CD14-positive monocyte (primary cell): ENCODE measurements at regions not wholly inside any gene's neighbourhood (a gene's known extent, or its start where the extent isn't known, plus 50 kb on each side); places are given as distances from the start of the nearest gene placed in this dataset.

Experiments used
- DNase-seq, 3 donors: peaks; one replicate each; pipeline ENCODE4 v3.0.0-alpha.2; 2011 to 2022
- H2AFZ ChIP-seq: 2 replicates; pipeline ENCODE4 v1.6.0; 2012; ENCODE audit warnings: mild to moderate bottlenecking, low read depth, low read length, inconsistent platforms; ENCODE audit not compliant: insufficient read depth, poor library complexity, severe bottlenecking
- H3K27ac ChIP-seq, 2 donors: 1 replicate in 1 of 2; 2 replicates in 1 of 2; pipeline ENCODE4 v1.5.1; 2012 to 2013; ENCODE audit warnings: low read length in 2 of 2, control low read depth in 1 of 2, inconsistent platforms in 1 of 2, low read depth in 1 of 2, mild to moderate bottlenecking in 1 of 2
- H3K27me3 ChIP-seq, 2 donors: one replicate each; pipeline versions ENCODE4 v1.6.0 to v1.6.1; 2011 to 2013; ENCODE audit warnings: low read length in 2 of 2; ENCODE audit not compliant: control insufficient read depth in 2 of 2, insufficient read depth in 2 of 2
- H3K36me3 ChIP-seq, 2 donors: replicated peaks in 1 of 2; 1 replicate in 1 of 2; 2 replicates in 1 of 2; pipeline versions ENCODE4 v1.5.1 to v1.6.1; 2012 to 2013; ENCODE audit warnings: low read length in 2 of 2, control low read depth in 1 of 2, inconsistent platforms in 1 of 2, mild to moderate bottlenecking in 1 of 2; ENCODE audit not compliant: insufficient read depth in 2 of 2, control insufficient read depth in 1 of 2
- H3K4me1 ChIP-seq, 2 donors: 1 replicate in 1 of 2; 2 replicates in 1 of 2; pipeline versions ENCODE4 v1.5.1 to v1.6.1; 2012 to 2013; ENCODE audit warnings: low read length in 2 of 2, control low read depth in 1 of 2, inconsistent platforms in 1 of 2, mild to moderate bottlenecking in 1 of 2, moderate library complexity in 1 of 2; ENCODE audit not compliant: insufficient read depth in 2 of 2, control insufficient read depth in 1 of 2
- H3K4me2 ChIP-seq: replicated peaks from 2 replicates; pipeline ENCODE3; 2012; ENCODE audit warnings: low read length, moderate library complexity, mild to moderate bottlenecking; ENCODE audit not compliant: poor library complexity, severe bottlenecking; ENCODE audit errors: extremely low read depth
- H3K4me3 ChIP-seq, 3 experiments: fragments of 200-600 bp in 1 of 3; sonication (generic) in 1 of 3; replicated peaks in 1 of 3; 1 replicate in 2 of 3; 2 replicates in 1 of 3; pipeline ENCODE4 v1.5.1; 2011 to 2013; ENCODE audit warnings: low read length in 3 of 3, mild to moderate bottlenecking in 3 of 3, control low read depth in 2 of 3, low read depth in 2 of 3, inconsistent platforms in 1 of 3, moderate library complexity in 1 of 3
- H3K79me2 ChIP-seq: 2 replicates; pipeline ENCODE4 v1.6.0; 2012; ENCODE audit warnings: mild to moderate bottlenecking, control low read depth, inconsistent platforms, low read length, moderate library complexity; ENCODE audit not compliant: insufficient read depth
- H3K9ac ChIP-seq: 2 replicates; pipeline ENCODE4 v1.6.0; 2017; ENCODE audit warnings: low read length, mild to moderate bottlenecking; ENCODE audit not compliant: insufficient read depth, poor library complexity, severe bottlenecking
- H3K9me3 ChIP-seq, 2 donors: replicated peaks in 1 of 2; 1 replicate in 1 of 2; 2 replicates in 1 of 2; pipeline versions ENCODE4 v1.5.1 to v1.6.1; 2012 to 2013; ENCODE audit warnings: low read length in 2 of 2, control low read depth in 1 of 2; ENCODE audit not compliant: control insufficient read depth in 1 of 2, insufficient read depth in 1 of 2
- H4K20me1 ChIP-seq: 2 replicates; pipeline ENCODE4 v1.6.0; 2012; ENCODE audit warnings: mild to moderate bottlenecking, low read length, control low read depth, moderate library complexity; ENCODE audit not compliant: insufficient read depth
- H3K27ac Mint-ChIP-seq, 7 donors: one replicate each; pipeline ENCODE4 v1.8.0; 2020; ENCODE audit warnings: mild to moderate bottlenecking in 7 of 7, mixed read lengths in 7 of 7, moderate library complexity in 6 of 7, inconsistent platforms in 2 of 7
- H3K27me3 Mint-ChIP-seq, 3 donors: one replicate each; pipeline ENCODE4 v1.8.0; 2021 to 2022; ENCODE audit warnings: low read depth in 3 of 3, mild to moderate bottlenecking in 3 of 3, mixed read lengths in 3 of 3, moderate library complexity in 3 of 3, inconsistent platforms in 1 of 3
- H3K36me3 Mint-ChIP-seq, 2 donors: one replicate each; pipeline ENCODE4 v1.8.0; 2020; ENCODE audit warnings: mixed read lengths in 2 of 2, inconsistent platforms in 1 of 2, mild to moderate bottlenecking in 1 of 2
- H3K4me1 Mint-ChIP-seq: one replicate; pipeline ENCODE4 v1.8.0; 2020; ENCODE audit warnings: mild to moderate bottlenecking, mixed read lengths
- H3K4me3 Mint-ChIP-seq, 2 donors: one replicate each; pipeline ENCODE4 v1.8.0; 2020; ENCODE audit warnings: mild to moderate bottlenecking in 2 of 2, mixed read lengths in 2 of 2, moderate library complexity in 1 of 2
- H3K9me3 Mint-ChIP-seq, 7 donors: one replicate each; pipeline ENCODE4 v1.8.0; 2020 to 2022; ENCODE audit warnings: mixed read lengths in 7 of 7, mild to moderate bottlenecking in 6 of 7, moderate library complexity in 6 of 7, inconsistent platforms in 2 of 7
- WGBS: methylation state at CpG from one replicate; pipeline ENCODE4 v1.1.5; 2013; ENCODE audit warnings: missing lambda C conversion rate; ENCODE audit not compliant: insufficient coverage; 5-methylcytosine and 5-hydroxymethylcytosine counted together
- intact Hi-C, 2 donors: fragments of 100-400 bp; cut with micrococcal nuclease; formaldehyde crosslinking; loops; one replicate each; pipeline versions ENCODE4 v1.15.0 to v1.15.1; 2023
- TF ChIP-seq, protein P1 (sequence below): fragments of 200-600 bp; IDR thresholded peaks from one replicate; pipeline ENCODE4 v1.8.0; 2022; ENCODE audit warnings: antibody characterized with exemption, mild to moderate bottlenecking

GRCh38 chr15:47027322-47027946 lies 689.9 kb upstream of the SEMA6D start:
- Histone ChIP-seq H2AFZ (no peak overlapping the region), H3K4me3 (no peak overlapping the region), H3K36me3 (no peaks in the 10 kb centered on the region), H3K79me2 (no peaks in the 10 kb centered on the region), H3K27me3 (no peaks in the 10 kb centered on the region), H4K20me1 (no peaks in the 10 kb centered on the region), H3K4me1 (no peaks in the 10 kb centered on the region), H3K9ac (no peak overlapping the region), H3K27ac (no peak overlapping the region), H3K9me3 (peaks cover 9 to 14% of the 10 kb centered on the region in 2 donors), H3K4me2 (no peak overlapping the region)
- Mint-ChIP-seq H3K4me1 (no peaks in the 10 kb centered on the region), H3K27ac (no peak overlapping the region), H3K27me3 (no peaks in the 10 kb centered on the region), H3K4me3 (no peak overlapping the region), H3K9me3 (peaks cover 2 to 11% (median 4%) of the 10 kb centered on the region in 7 donors), H3K36me3 (no peaks in the 10 kb centered on the region)
- intact Hi-C loops: no loop called here
- no peak for DNase-seq
- TF ChIP-seq, protein P1, sequence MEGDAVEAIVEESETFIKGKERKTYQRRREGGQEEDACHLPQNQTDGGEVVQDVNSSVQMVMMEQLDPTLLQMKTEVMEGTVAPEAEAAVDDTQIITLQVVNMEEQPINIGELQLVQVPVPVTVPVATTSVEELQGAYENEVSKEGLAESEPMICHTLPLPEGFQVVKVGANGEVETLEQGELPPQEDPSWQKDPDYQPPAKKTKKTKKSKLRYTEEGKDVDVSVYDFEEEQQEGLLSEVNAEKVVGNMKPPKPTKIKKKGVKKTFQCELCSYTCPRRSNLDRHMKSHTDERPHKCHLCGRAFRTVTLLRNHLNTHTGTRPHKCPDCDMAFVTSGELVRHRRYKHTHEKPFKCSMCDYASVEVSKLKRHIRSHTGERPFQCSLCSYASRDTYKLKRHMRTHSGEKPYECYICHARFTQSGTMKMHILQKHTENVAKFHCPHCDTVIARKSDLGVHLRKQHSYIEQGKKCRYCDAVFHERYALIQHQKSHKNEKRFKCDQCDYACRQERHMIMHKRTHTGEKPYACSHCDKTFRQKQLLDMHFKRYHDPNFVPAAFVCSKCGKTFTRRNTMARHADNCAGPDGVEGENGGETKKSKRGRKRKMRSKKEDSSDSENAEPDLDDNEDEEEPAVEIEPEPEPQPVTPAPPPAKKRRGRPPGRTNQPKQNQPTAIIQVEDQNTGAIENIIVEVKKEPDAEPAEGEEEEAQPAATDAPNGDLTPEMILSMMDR: no peak
- 77% methylated on average over 5 of the region's 5 CpGs for WGBS

- Histone ChIP-seq H3K9me3 (peaks cover 3 to 4% of the 10 kb centered on the region in 2 donors), H3K27ac (no peak overlapping the region), H3K9ac (no peak overlapping the region), H3K79me2 (no peaks in the 10 kb centered on the region), H3K4me3 (no peak overlapping the region), H3K36me3 (no peaks in the 10 kb centered on the region), H3K4me2 (no peak overlapping the region), H4K20me1 (no peaks in the 10 kb centered on the region), H3K4me1 (no peaks in the 10 kb centered on the region), H2AFZ (no peak overlapping the region), H3K27me3 (no peaks in the 10 kb centered on the region)
- TF ChIP-seq, protein P1: no peak
- no CpG with 5 or more reads among the region's 2 CpGs for WGBS
- no peaks in the 10 kb centered on the region for H3K36me3 Mint-ChIP-seq
- intact Hi-C loops: no loop called here
- peaks cover 0 to 2% (median 0%) of the 10 kb centered on the region in 7 donors for H3K9me3 Mint-ChIP-seq
- DNase-seq: no peak
- no peaks in the 10 kb centered on the region for H3K27me3 Mint-ChIP-seq
- no peak overlapping the region for H3K4me3 Mint-ChIP-seq
- H3K4me1 Mint-ChIP-seq: no peaks in the 10 kb centered on the region
- no peak overlapping the region for H3K27ac Mint-ChIP-seq
These were observed 681.6 kb upstream of the SEMA6D start for GRCh38 chr15:47035475-47036406.
